GOT3 (cell line): ENCODE measurements at regions not wholly inside any gene's neighbourhood (a gene's known extent, or its start where the extent isn't known, plus 50 kb on each side); places are given as distances from the start of the nearest gene placed in this dataset.
A peak's percentile ranks its signal among the peaks of the same experiment; 100 is the strongest.
"Not testable (repeated sequence)": the region's sequence is repeated elsewhere in the genome, so short reads cannot be mapped to it uniquely, and the experiment has no call there.

Experiments
- DNase-seq: peaks from one replicate; lab custom pipeline; 2025; ENCODE audit warnings: mixed read lengths; lab: John Stamatoyannopoulos, UW

GRCh38 chr1:168490306-168490705 is 53.5 kb downstream of the XCL2 start:
- no peak for DNase-seq

GRCh38 chr1:168488138-168488537 is 55.7 kb downstream of the XCL2 start:
- DNase-seq, result peak; percentile 79

GRCh38 chr1:168486820-168487219 is 57.0 kb downstream of the XCL2 start:
- DNase-seq, result not testable (repeated sequence)

GRCh38 chr1:168485048-168485447 is 58.7 kb downstream of the XCL2 start:
- no peak for DNase-seq

GRCh38 chr1:168484083-168484482 is 59.7 kb downstream of the XCL2 start:
- DNase-seq, result no peak

GRCh38 chr1:168483539-168483938 is 60.3 kb downstream of the XCL2 start:
- DNase-seq, result no peak

GRCh38 chr1:168482106-168482505 is 61.7 kb downstream of the XCL2 start:
- DNase-seq, result no peak

- no peak for DNase-seq
Observed at GRCh38 chr1:168481586-168481985, 62.2 kb downstream of the XCL2 start.

GRCh38 chr1:168480997-168481396 is 62.8 kb downstream of the XCL2 start:
- no peak for DNase-seq

- DNase-seq, result no peak
Observed at GRCh38 chr1:168477792-168478191, 66.0 kb downstream of the XCL2 start.

- DNase-seq, result no peak
Observed at GRCh38 chr1:168476588-168477385, 67.0 kb downstream of the XCL2 start.

GRCh38 chr1:168474322-168474721 is 69.5 kb downstream of the XCL2 start:
- no peak for DNase-seq

GRCh38 chr1:168473126-168473525 is 70.7 kb downstream of the XCL2 start:
- DNase-seq, result no peak

GRCh38 chr1:168472223-168472622 is 71.6 kb downstream of the XCL2 start:
- DNase-seq, result no peak

- DNase-seq, result peak; percentile 58
Observed at GRCh38 chr1:168470901-168471431, 72.8 kb downstream of the XCL2 start.

GRCh38 chr1:168469690-168470089 is 74.1 kb downstream of the XCL2 start:
- DNase-seq, result peak; percentile 60

- no peak for DNase-seq
Observed at GRCh38 chr1:168468822-168469221, 75.0 kb downstream of the XCL2 start.

GRCh38 chr1:168468042-168468809 is 75.6 kb downstream of the XCL2 start:
- DNase-seq, result no peak

GRCh38 chr1:168467452-168467851 is 76.3 kb downstream of the XCL2 start:
- DNase-seq, result no peak

GRCh38 chr1:168466714-168467131 is 77.1 kb downstream of the XCL2 start:
- DNase-seq, result no peak

GRCh38 chr1:168466092-168466713 is 77.6 kb downstream of the XCL2 start:
- no peak for DNase-seq

- not testable (repeated sequence) for DNase-seq
Observed at GRCh38 chr1:168461108-168461507, 82.7 kb downstream of the XCL2 start.
